Lung (tissue), 11 donors: ENCODE measurements at regions not wholly inside any gene's neighbourhood (a gene's known extent, or its start where the extent isn't known, plus 50 kb on each side); places are given as distances from the start of the nearest gene placed in this dataset.
A peak's percentile ranks its signal among the peaks of the same experiment; 100 is the strongest.

Experiments used
- ATAC-seq: fragments of 200-7000 bp; cut with Tn5 transposase; one replicate; pipeline ENCODE4 v1.9.1; 2020; ENCODE audit warnings: moderate number of reproducible peaks; ENCODE audit not compliant: insufficient read depth, low FRiP score
- DNase-seq, 3 donors: peaks; one replicate each; pipeline ENCODE4 v3.0.0-alpha.2; 2013 to 2017
- H3K27ac ChIP-seq, 2 donors: one replicate each; pipeline ENCODE4 v1.5.1; 2013; ENCODE audit warnings: mild to moderate bottlenecking in 2 of 2, moderate library complexity in 2 of 2, control low read depth in 1 of 2, inconsistent platforms in 1 of 2, low read depth in 1 of 2, low read length in 1 of 2
- H3K27me3 ChIP-seq, 3 donors: one replicate each; pipeline ENCODE4 v1.5.1; 2013; ENCODE audit warnings: low read length in 2 of 3; ENCODE audit not compliant: control insufficient read depth in 3 of 3, insufficient read depth in 3 of 3
- H3K36me3 ChIP-seq, 4 donors: one replicate each; pipeline ENCODE4 v1.5.1; 2013; ENCODE audit warnings: low read length in 4 of 4, mild to moderate bottlenecking in 1 of 4, moderate library complexity in 1 of 4; ENCODE audit not compliant: control insufficient read depth in 4 of 4, insufficient read depth in 4 of 4
- H3K4me1 ChIP-seq, 5 donors: one replicate each; pipeline ENCODE4 v1.5.1; 2013; ENCODE audit warnings: low read length in 5 of 5, mild to moderate bottlenecking in 2 of 5, moderate library complexity in 1 of 5; ENCODE audit not compliant: control insufficient read depth in 5 of 5, insufficient read depth in 5 of 5
- H3K4me3 ChIP-seq: one replicate; pipeline ENCODE4 v1.5.1; 2013; ENCODE audit warnings: mild to moderate bottlenecking, control low read depth, moderate library complexity
- H3K9ac ChIP-seq, 2 donors: one replicate each; pipeline ENCODE4 v1.5.1; 2013; ENCODE audit warnings: low read length in 2 of 2, control low read depth in 1 of 2; ENCODE audit not compliant: insufficient read depth in 1 of 2
- H3K9me3 ChIP-seq, 4 donors: one replicate each; pipeline ENCODE4 v1.5.1; 2013; ENCODE audit warnings: low read length in 3 of 4, mild to moderate bottlenecking in 1 of 4, moderate library complexity in 1 of 4; ENCODE audit not compliant: control insufficient read depth in 4 of 4, insufficient read depth in 3 of 4
- CTCF ChIP-seq: IDR thresholded peaks from 2 replicates; pipeline ENCODE4 v1.5.1; 2012; ENCODE audit warnings: mild to moderate bottlenecking; ENCODE audit errors: control extremely low read depth, extremely low read depth
- WGBS, 2 donors: extraction: QIAGEN DNeasy Blood & Tissue Kit; methylation state at CpG; one replicate each; pipeline ENCODE4 v1.1.7; 2013; 5-methylcytosine and 5-hydroxymethylcytosine counted together
- donor health status: control.
- donor health status: control.
- donor health status: Bipolar disorder and iron deficiency.
- donor health status: healthy.
- donor health status: DM: yes; HTN: yes; CAD: no.

GRCh38 chr14:56896922-56897321 is 86.6 kb upstream of the OTX2 start:
- H3K4me1 ChIP-seq = no peaks in the 10 kb centered on the region
- WGBS, 2 donors = 28 to 33% methylated on average over 6 of the region's 6 CpGs

GRCh38 chr14:56896231-56896630 is 86.0 kb upstream of the OTX2 start:
- 74 to 87% methylated on average over 2 of the region's 2 CpGs for WGBS, 2 donors
- no peak for TF ChIP-seq CTCF

More at GRCh38 chr14:56896922-56897321, 86.6 kb upstream of the OTX2 start:
- peak in 2 of 3 donors; percentile 3 to 25 for DNase-seq
- H3K4me3 ChIP-seq = no peak overlapping the region
- no peak for TF ChIP-seq CTCF
- H3K27ac ChIP-seq = no peak overlapping the region
- ATAC-seq = no peak
- no peak overlapping the region for H3K9ac ChIP-seq
- H3K27me3 ChIP-seq = no peaks in the 10 kb centered on the region
- H3K36me3 ChIP-seq = no peaks in the 10 kb centered on the region
- H3K9me3 ChIP-seq = no peaks in the 10 kb centered on the region

GRCh38 chr14:56895154-56895553 is 84.9 kb upstream of the OTX2 start:
- no peak for TF ChIP-seq CTCF
- Histone ChIP-seq H3K36me3 (no peaks in the 10 kb centered on the region), H3K4me1 (no peaks in the 10 kb centered on the region), H3K27ac (no peak overlapping the region), H3K9ac (no peak overlapping the region), H3K27me3 (no peaks in the 10 kb centered on the region), H3K9me3 (no peaks in the 10 kb centered on the region), H3K4me3 (no peak overlapping the region)
- DNase-seq (no peak), ATAC-seq (no peak)
- 45 to 50% methylated on average over 5 of the region's 5 CpGs for WGBS, 2 donors

More at GRCh38 chr14:56896231-56896630, 86.0 kb upstream of the OTX2 start:
- no peaks in the 10 kb centered on the region for H3K4me1 ChIP-seq
- H3K27me3 ChIP-seq = no peaks in the 10 kb centered on the region
- no peak overlapping the region for H3K9ac ChIP-seq
- ATAC-seq (no peak), DNase-seq (no peak)
- H3K36me3 ChIP-seq = no peaks in the 10 kb centered on the region
- no peak overlapping the region for H3K27ac ChIP-seq
- no peak overlapping the region for H3K4me3 ChIP-seq
- no peaks in the 10 kb centered on the region for H3K9me3 ChIP-seq

DNA sequence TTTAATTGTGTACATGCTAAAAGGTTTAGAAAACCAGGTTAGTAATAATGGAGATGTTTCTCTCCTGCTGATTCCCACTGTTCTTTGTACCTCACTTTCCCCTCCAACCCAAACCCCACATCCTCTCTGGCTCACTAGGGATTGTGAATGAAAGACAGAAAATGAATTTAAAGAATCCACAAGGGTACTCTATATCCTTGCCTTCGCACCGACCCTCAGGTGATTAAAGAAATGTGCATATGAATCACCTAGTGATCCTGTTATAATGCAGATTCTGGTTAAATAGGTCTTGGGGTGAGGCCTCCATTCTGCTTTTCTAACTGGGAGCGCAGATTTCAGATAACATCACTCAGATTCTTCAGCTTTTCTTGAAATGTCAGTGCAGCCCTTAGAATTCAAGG is 84.3 kb upstream of the OTX2 start:
- DNase-seq (no peak), ATAC-seq (no peak)
- Histone ChIP-seq H3K4me1 (no peaks in the 10 kb centered on the region), H3K9ac (no peak overlapping the region), H3K27ac (no peak overlapping the region), H3K36me3 (no peaks in the 10 kb centered on the region), H3K27me3 (no peaks in the 10 kb centered on the region), H3K9me3 (no peaks in the 10 kb centered on the region), H3K4me3 (no peak overlapping the region)
- no peak for TF ChIP-seq CTCF
- WGBS, 2 donors = 50 to 65% methylated on average over 3 of the region's 3 CpGs
